K562 (cell line): ENCODE measurements at regions not wholly inside any gene's neighbourhood (a gene's known extent, or its start where the extent isn't known, plus 50 kb on each side); places are given as distances from the start of the nearest gene placed in this dataset.

Source experiments
- ATAC-seq: fragments of 200-7000 bp; cut with Tn5 transposase; 3 replicates; pipeline ENCODE4 v1.9.1; 2020; ENCODE audit warnings: moderate library complexity
- BruUV-seq: library from RNA; stranded (reverse); fragments of 400-500 nt; replicated peaks from 2 replicates; lab custom pipeline; 2021; lab: Mats Ljungman, UMichigan
- CTCF ChIA-PET: fragments of 300-600 bp; formaldehyde crosslinking; extraction: SDS; loops from one replicate; lab custom pipeline; 2021; ENCODE audit warnings: low intra/inter-chr PET ratio; lab: Yijun Ruan, JAX
- POLR2A ChIA-PET: fragments of 300-600, 350-650 bp; sonication (Branson Sonifier 250); formaldehyde crosslinking; extraction: SDS; loops from one replicate; lab custom pipeline; 2021; ENCODE audit warnings: antibody characterized with exemption, inconsistent platforms; lab: Yijun Ruan, JAX
- DNase-seq, 4 experiments: peaks; one replicate each; pipeline versions ENCODE4 v3.0.0 to v3.0.0-alpha.2; 2011 to 2018; ENCODE audit warnings: low spot score in 3 of 4, mixed read lengths in 3 of 4; ENCODE audit errors: extremely low read depth in 1 of 4
- FAIRE-seq: peaks from 2 replicates; lab custom pipeline; 2011; peaks lifted over from hg19 to GRCh38; lab: Jason Lieb, UNC
- H2AFZ ChIP-seq: 2 replicates; pipeline ENCODE4 v1.6.0; 2011; ENCODE audit warnings: low read depth, low read length, control low read depth, inconsistent platforms
- H3K27ac ChIP-seq: fragments of 200-600 bp; 3 replicates; pipeline ENCODE4 v1.8.0; 2011; ENCODE audit warnings: low read depth, mild to moderate bottlenecking, control low read depth, inconsistent platforms, low read length, moderate library complexity, mixed read lengths; ENCODE audit errors: extremely low read depth
- H3K27me3 ChIP-seq, 2 experiments: fragments of 300-600 bp in 1 of 2; 2 replicates in 1 of 2; 3 replicates in 1 of 2; pipeline versions ENCODE4 v1.6.0 to v1.8.0; 2011; ENCODE audit warnings: inconsistent platforms in 2 of 2, low read length in 2 of 2, mild to moderate bottlenecking in 1 of 2, mixed read lengths in 1 of 2, moderate library complexity in 1 of 2; ENCODE audit not compliant: control insufficient read depth in 2 of 2, insufficient read depth in 2 of 2
- H3K36me3 ChIP-seq: fragments of 300-600 bp; 3 replicates; pipeline ENCODE4 v1.8.0; 2011; ENCODE audit warnings: mild to moderate bottlenecking, low read length, inconsistent platforms; ENCODE audit not compliant: control insufficient read depth, insufficient read depth
- H3K4me1 ChIP-seq, 2 experiments: fragments of 200-600 bp in 1 of 2; replicated peaks in 1 of 2; 2 replicates in 1 of 2; 3 replicates in 1 of 2; pipeline versions ENCODE4 v1.5.1 to v1.8.0; 2011; ENCODE audit warnings: inconsistent platforms in 2 of 2, low read length in 2 of 2, mild to moderate bottlenecking in 1 of 2, mixed read lengths in 1 of 2, moderate library complexity in 1 of 2; ENCODE audit not compliant: control insufficient read depth in 2 of 2, insufficient read depth in 2 of 2
- H3K4me2 ChIP-seq: 2 replicates; pipeline ENCODE4 v1.6.1; 2011; ENCODE audit warnings: low read length, control low read depth, inconsistent platforms, mixed read lengths; ENCODE audit not compliant: insufficient read depth
- H3K4me3 ChIP-seq: fragments of 200-600 bp; sonication (generic), shearing (Covaris generic); 2 replicates; pipeline ENCODE4 v1.5.1; 2016; ENCODE audit warnings: control low read depth, inconsistent platforms
- H3K79me2 ChIP-seq: fragments of 200-600 bp; 3 replicates; pipeline ENCODE4 v1.8.0; 2011; ENCODE audit warnings: low read length, inconsistent platforms; ENCODE audit not compliant: control insufficient read depth, insufficient read depth
- H3K9ac ChIP-seq, 2 experiments: 2 replicates each; pipeline versions ENCODE4 v1.6.0 to v1.6.1; 2011; ENCODE audit warnings: low read depth in 2 of 2, low read length in 2 of 2, control low read depth in 1 of 2, inconsistent platforms in 1 of 2, mild to moderate bottlenecking in 1 of 2, mixed read lengths in 1 of 2; ENCODE audit not compliant: insufficient read depth in 1 of 2
- H3K9me1 ChIP-seq: one replicate; pipeline ENCODE4 v1.6.0; 2011; ENCODE audit warnings: inconsistent platforms, mild to moderate bottlenecking, low read length, moderate library complexity; ENCODE audit not compliant: control insufficient read depth, insufficient read depth
- H3K9me3 ChIP-seq: replicated peaks from 2 replicates; pipeline ENCODE4 v1.5.1; 2011; ENCODE audit warnings: low read depth, low read length, inconsistent platforms; ENCODE audit not compliant: control insufficient read depth, insufficient read depth
- H4K20me1 ChIP-seq: replicated peaks from 2 replicates; pipeline ENCODE4 v1.6.1; 2011; ENCODE audit warnings: low read length, inconsistent platforms, mixed read lengths; ENCODE audit not compliant: control insufficient read depth, insufficient read depth
- BCOR ChIP-seq: fragments of 450-650 bp; IDR thresholded peaks from 2 replicates; pipeline ENCODE4 v1.6.1; 2016
- CBX1 ChIP-seq: sonication (generic); IDR thresholded peaks from 2 replicates; pipeline ENCODE4 v1.6.1; 2016; ENCODE audit warnings: antibody characterized with exemption, low read depth, mild to moderate bottlenecking
- FOS ChIP-seq: IDR thresholded peaks from 3 replicates; pipeline ENCODE4 v1.6.1; 2011; ENCODE audit not compliant: insufficient read length; ENCODE audit errors: extremely low read depth
- FOXJ3 ChIP-seq: sonication (generic); formaldehyde crosslinking; IDR thresholded peaks from 2 replicates; pipeline ENCODE4 v1.4.0; 2020; ENCODE audit warnings: mild to moderate bottlenecking, missing genetic modification reagents
- KHSRP ChIP-seq: fragments of 450-650 bp; IDR thresholded peaks from 2 replicates; pipeline ENCODE4 v1.6.1; 2017
- MCM7 ChIP-seq, 2 experiments: fragments of 450-650 bp; IDR thresholded peaks; 2 replicates each; pipeline ENCODE4 v1.6.1; 2016 to 2018
- NCOA1 ChIP-seq: fragments of 450-650 bp; IDR thresholded peaks from 2 replicates; pipeline ENCODE4 v1.6.1; 2016; ENCODE audit warnings: low read depth
- NCOR1 ChIP-seq: fragments of 450-650 bp; IDR thresholded peaks from 2 replicates; pipeline ENCODE4 v1.6.1; 2016; ENCODE audit warnings: mild to moderate bottlenecking, moderate library complexity
- NR0B1 ChIP-seq: fragments of 450-650 bp; IDR thresholded peaks from one replicate; pipeline ENCODE4 v1.6.1; 2018; ENCODE audit warnings: mild to moderate bottlenecking, moderate library complexity; ENCODE audit not compliant: partially characterized antibody
- PHF8 ChIP-seq: fragments of 200-600 bp; sonication (generic); IDR thresholded peaks from 2 replicates; pipeline ENCODE4 v1.6.1; 2012; ENCODE audit warnings: mixed run types, mild to moderate bottlenecking, inconsistent platforms, low read length, moderate library complexity, borderline replicate concordance
- PURB ChIP-seq: sonication (generic); formaldehyde crosslinking; IDR thresholded peaks from 2 replicates; pipeline ENCODE4 v1.9.0; 2021; ENCODE audit warnings: low read depth, mild to moderate bottlenecking, missing genetic modification reagents
- RFX1 ChIP-seq: fragments of 450-650 bp; IDR thresholded peaks from 2 replicates; pipeline ENCODE4 v1.6.1; 2016; ENCODE audit warnings: mild to moderate bottlenecking, moderate library complexity
- SMAD4 ChIP-seq: fragments of 250-450 bp; sonication (Bioruptor Pico); conservative IDR thresholded peaks from 2 replicates; pipeline ENCODE4 v1.8.0; 2021; ENCODE audit warnings: inconsistent platforms, mild to moderate bottlenecking, moderate library complexity
- STAT5B ChIP-seq: fragments of 250-450 bp; sonication (Bioruptor Pico); IDR thresholded peaks from 2 replicates; pipeline ENCODE4 v1.8.0; 2021; ENCODE audit warnings: mild to moderate bottlenecking, inconsistent platforms
- ZNF253 ChIP-seq: fragments of 250-450 bp; sonication (Bioruptor Pico); conservative IDR thresholded peaks from 2 replicates; pipeline ENCODE4 v1.6.1; 2021; ENCODE audit warnings: mild to moderate bottlenecking
- ZNF668 ChIP-seq: fragments of 250-450 bp; sonication (Bioruptor Pico); IDR thresholded peaks from 2 replicates; pipeline ENCODE4 v1.8.0; 2022; ENCODE audit warnings: mild to moderate bottlenecking, inconsistent platforms
- ZNF75A ChIP-seq: fragments of 450-650 bp; formaldehyde crosslinking; IDR thresholded peaks from 2 replicates; pipeline ENCODE4 v1.4.0; 2020; ENCODE audit warnings: mild to moderate bottlenecking
- WGBS: fragments of 100-300 bp; shearing (Covaris generic); methylation state at CpG from one replicate; pipeline ENCODE4 v1.1.6; 2016; ENCODE audit warnings: low coverage, mixed read lengths; ENCODE audit not compliant: insufficient coverage; ENCODE audit errors: missing lambda C conversion rate; 5-methylcytosine and 5-hydroxymethylcytosine counted together
- in situ Hi-C: fragments of 300-500 bp; cut with MboI; formaldehyde crosslinking; loops from 4 replicates; pipeline ENCODE4 v1.15.0; 2018; ENCODE audit warnings: inconsistent platforms, mixed read lengths
- intact Hi-C: fragments of 100-400 bp; cut with micrococcal nuclease; formaldehyde crosslinking; loops from 2 replicates; pipeline ENCODE4 v1.14.2; 2022

- Histone ChIP-seq H3K79me2 (no peaks in the 10 kb centered on the region), H4K20me1 (no peaks in the 10 kb centered on the region), H3K4me3 (no peak overlapping the region), H3K27me3 (no peaks in the 10 kb centered on the region), H3K4me1 (no peaks in the 10 kb centered on the region), H3K9me3 (no peaks in the 10 kb centered on the region), H2AFZ (no peak overlapping the region), H3K36me3 (no peaks in the 10 kb centered on the region), H3K4me2 (no peak overlapping the region), H3K27ac (no peak overlapping the region), H3K9me1 (no peaks in the 10 kb centered on the region), H3K9ac (no peak overlapping the region)
- ChIA-PET POLR2A (no interaction called here), CTCF (no interaction called here)
- 0% methylated on average over 3 of the region's 3 CpGs for WGBS
- TF ChIP-seq PHF8 (no peak), CBX1 (no peak), SMAD4 (CRISPR knock-in tag) (no peak), ZNF668 (no peak), FOXJ3 (CRISPR knock-in tag) (no peak), ZNF75A (no peak), KHSRP (no peak), NR0B1 (no peak), STAT5B (CRISPR knock-in tag) (no peak), BCOR (no peak), ZNF253 (CRISPR knock-in tag) (no peak), NCOR1 (no peak), PURB (no peak), NCOA1 (no peak), FOS (no peak), MCM7 (IDR thresholded peaks at IDR 0.05) (no peak), RFX1 (no peak)
- FAIRE-seq (no peak), ATAC-seq (no peak), DNase-seq (no peak)
- intact Hi-C loops = no loop called here
- no TSS peak for BruUV-seq
- in situ Hi-C loops = no loop called here
Measured at GRCh38 chrX:148120151-148120550, 139.0 kb downstream of the FMR1NB start.
